Activated CD4-positive, alpha-beta T cell treated with anti-CD3 and anti-CD28 coated beads, Interleukin-2, amount 50 U/mL, for 16 hours (primary cell): ENCODE measurements at regions not wholly inside any gene's neighbourhood (a gene's known extent, or its start where the extent isn't known, plus 50 kb on each side); places are given as distances from the start of the nearest gene placed in this dataset.
"Not testable (repeated sequence)": the region's sequence is repeated elsewhere in the genome, so short reads cannot be mapped to it uniquely, and the experiment has no call there.

Experiments
- DNase-seq: peaks from one replicate; pipeline ENCODE4 v3.0.0-alpha.2; 2020

DNA sequence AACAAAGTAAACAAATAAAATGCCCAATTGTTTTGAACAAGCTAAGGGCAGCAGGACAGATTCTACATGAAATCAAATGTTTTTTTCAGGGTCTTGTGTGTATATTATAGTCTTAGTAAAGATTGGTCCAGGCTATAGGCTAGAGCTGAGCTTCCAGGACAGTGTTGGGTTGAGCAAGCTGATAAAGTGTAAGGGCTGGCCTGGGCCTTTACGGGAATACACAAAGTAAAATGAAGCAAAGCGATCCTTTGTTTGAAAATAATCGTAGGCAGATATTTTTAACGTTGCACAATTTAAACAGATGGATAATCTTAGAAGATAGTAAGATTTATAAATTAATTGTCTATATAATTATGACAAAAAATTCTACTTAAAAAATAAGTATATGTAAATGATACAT, 1204.6 kb downstream of the OTOL1 start:
- no peak for DNase-seq

DNA sequence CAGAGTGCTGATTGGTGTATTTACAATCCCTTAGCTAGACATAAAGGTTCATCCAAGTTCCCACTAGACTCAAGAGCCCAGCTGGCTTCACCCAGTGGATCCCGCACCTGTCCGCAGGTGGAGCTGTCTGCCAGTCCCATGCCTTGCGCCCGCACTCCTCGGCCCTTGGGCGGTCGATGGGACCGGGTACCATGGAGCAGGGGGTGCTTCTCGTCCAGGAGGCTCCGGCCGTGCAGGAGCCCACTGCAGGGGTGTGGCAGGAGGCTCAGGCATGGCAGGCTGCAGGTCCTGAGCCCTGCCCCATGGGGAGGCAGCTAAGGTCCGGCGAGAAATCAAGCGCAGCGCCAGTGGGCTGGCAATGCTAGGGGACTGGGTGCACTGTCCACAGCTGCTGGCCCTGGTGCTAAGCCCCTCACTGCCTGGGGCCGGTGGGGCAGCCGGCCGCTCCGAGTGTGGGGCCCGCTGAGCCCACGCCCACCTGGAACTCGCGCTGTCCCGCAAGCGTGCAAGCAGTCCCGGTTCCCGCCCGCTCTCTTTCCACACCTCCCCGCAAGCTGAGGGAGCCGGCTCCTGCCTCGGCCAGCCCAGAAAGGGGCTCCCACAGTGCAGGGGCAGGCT, 1206.3 kb downstream of the OTOL1 start:
- no peak for DNase-seq

GRCh38 chr3:162704238-162704637, 1207.6 kb downstream of the OTOL1 start:
- no peak for DNase-seq

DNA sequence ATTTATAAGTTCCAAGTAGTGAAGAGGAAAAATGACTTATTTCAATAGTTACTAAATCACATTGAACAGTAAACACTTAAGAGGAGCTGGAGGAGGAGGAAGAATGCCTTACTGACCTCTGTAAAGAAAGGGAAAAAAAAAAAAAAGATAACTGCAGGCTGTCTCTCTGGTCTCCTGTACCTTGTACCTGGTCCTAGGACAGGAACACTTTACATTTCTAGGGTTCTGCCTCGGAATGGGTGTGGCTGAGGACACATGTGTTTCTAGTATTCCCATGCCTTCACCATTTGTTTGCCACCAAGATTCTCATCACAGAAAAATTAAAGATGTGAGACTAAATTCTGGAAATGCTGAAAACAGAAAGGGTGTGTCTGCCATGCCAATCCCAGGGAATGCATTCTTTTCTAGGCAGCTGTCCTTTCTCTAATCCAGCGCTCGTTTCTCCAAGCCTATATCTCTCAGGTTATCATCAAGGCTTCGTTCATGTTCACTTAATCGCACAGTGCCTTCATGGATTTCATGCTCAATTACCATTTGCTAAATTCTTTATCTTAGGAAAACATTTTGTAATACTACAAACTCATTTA, 1208.3 kb downstream of the OTOL1 start:
- DNase-seq = no peak

DNA sequence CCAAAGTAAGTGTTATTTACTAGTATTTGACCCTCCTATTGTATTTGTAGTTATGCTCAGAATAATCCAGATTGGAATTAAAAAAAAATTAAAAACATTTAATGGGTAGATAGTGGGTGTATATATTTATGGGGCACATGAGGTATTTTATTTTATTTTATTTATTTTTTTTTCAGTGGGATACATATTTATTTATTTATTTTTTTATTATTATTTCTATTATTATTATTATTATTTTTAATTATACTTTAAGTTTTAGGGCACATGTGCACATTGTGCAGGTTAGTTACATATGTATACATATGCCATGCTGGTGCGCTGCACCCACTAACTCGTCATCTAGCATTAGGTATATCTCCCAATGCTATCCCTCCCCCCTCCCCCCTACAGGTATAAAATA, 1211.8 kb downstream of the OTOL1 start:
- DNase-seq = not testable (repeated sequence)

GRCh38 chr3:162708942-162709706, 1212.5 kb downstream of the OTOL1 start:
- not testable (repeated sequence) for DNase-seq

DNA sequence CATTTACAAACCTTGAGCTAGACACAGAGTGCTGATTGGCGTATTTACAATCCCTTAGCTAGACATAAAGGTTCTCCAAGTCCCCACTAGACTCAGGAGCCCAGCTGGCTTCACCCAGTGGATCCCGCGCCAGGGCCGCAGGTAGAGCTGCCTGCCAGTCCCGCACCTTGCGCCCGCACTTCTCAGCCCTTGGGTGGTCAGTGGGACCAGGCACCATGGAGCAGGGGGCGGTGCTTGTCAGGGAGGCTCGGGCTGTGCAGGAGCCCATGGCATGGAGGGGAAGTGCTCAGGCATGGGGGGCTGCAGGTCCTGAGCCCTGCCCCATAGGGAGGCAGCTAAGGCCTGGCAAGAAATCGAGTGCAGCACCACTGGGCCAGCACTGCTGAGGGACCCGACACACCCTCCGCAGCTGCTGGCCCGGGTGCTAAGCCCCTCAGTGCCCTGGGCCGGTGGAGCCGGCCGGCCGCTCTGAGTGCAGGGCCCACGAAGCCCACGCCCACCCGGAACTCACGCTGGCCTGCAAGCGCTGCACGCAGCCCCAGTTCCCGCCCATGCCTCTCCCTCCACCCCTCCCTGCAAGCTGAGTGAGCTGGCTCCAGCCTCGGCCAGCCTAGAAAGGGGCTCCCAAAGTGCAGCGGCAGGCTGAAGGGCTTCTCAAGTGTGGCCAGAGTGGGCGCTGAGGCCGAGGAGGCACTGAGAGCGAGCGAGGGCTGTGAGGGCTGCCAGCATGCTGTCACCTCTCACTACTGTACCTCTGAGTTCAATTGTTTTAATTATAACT, 1213.9 kb downstream of the OTOL1 start:
- DNase-seq = no peak

GRCh38 chr3:162717074-162717473, 1220.5 kb downstream of the OTOL1 start:
- DNase-seq = not testable (repeated sequence)

DNA sequence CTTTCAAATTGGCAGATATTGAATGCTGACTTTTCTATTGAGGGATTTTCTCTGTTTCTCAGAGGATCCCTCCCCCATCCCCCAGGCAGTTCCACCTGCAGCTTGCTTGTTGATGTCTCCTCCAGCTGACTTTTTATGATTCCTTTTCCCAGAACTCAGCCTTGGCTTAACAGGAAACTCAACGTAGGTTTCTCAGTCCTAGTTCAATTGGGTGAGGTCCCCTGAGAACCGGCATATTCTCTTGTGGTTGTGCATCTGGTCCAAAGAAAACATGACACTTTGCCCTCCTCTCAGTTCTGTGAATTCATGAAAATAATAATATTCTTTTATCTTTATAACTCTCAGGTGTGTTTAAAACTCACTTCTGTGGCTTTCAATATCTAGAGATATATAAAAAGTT, 1222.1 kb downstream of the OTOL1 start:
- DNase-seq = no peak

DNA sequence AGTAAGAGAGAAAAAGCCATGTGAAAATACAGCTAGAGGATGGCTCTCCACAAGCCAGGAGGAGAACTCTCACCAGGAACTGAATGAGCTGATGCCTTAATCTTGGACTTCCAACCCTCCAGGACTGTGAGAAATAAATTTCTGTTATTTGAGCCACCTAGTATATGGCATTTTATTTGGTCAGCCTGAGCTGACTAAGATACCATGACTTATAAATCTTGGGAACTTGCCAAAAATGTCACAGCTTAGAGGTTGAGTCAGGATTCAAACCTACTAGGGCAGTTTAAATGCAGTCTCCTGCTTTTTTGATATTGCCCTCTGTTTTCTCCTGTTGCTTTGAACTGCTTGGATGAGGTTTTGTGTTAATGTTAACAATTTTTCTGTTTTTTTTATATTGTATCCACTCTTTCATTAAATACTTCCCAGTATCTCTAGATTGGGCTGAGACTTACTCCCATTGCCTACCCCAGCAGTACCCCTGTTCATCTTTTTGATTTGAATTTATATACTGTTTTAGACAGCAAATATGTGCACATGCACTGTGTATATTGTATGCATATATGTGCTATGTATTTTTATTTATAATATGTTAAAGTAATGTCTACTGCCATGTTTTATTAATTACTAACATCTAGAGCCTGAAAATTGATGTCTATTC, 1223.2 kb downstream of the OTOL1 start:
- DNase-seq = no peak

DNA sequence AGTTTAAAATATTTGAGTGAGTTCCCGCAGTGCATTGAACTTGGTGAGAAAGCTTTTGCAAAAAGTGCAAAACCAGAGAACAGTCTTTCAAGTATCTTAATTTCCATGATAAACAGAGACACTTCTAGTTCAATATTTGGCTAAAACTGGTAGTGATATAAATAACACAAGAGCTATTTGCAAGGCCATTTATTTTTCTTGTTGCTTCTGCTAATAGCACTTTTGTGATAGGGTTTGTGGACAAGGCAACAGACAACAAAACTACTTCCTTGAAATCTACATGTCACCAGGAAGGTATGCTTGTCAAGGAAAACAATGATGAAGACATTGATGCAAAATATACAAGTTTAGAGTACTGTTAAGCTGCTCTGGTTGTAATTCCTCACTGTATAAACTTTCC, 1225.1 kb downstream of the OTOL1 start:
- no peak for DNase-seq

DNA sequence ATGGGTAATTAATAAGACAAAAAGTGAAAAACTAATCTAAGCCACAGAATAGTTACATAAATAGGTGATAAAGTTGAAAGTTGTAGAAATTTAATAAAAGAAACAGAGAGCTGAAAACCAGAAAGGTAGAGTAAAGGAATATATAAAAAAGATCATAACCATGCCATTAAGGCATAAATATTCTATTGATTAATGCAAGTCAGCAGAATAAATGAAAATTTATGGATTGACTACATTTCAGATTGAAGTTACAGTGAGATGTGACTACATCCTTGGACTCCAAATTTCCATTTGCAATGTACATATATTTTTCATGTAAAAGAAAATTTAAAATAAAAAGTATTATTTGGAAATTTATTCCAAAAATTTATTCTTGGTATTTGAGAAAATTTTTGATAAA, 1225.7 kb downstream of the OTOL1 start:
- no peak for DNase-seq

DNA sequence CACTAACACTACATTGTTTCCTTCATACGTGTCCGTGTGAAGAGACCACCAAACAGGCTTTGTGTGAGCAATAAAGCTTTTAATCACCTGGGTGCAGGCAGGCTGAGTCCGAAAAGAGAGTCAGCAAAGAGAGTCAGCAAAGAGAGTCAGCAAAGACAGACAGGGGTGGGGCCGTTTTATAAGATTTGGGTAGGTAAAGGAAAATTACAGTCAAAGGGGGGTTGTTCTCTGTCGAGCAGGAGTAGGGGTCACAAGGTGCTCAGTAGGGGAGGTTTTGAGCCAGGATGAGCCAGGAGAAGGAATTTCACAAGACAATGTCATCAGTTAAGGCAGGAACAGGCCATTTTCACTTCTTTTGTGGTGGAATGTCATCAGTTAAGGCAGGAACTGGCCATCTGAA, 1226.2 kb downstream of the OTOL1 start:
- DNase-seq = not testable (repeated sequence)

DNA sequence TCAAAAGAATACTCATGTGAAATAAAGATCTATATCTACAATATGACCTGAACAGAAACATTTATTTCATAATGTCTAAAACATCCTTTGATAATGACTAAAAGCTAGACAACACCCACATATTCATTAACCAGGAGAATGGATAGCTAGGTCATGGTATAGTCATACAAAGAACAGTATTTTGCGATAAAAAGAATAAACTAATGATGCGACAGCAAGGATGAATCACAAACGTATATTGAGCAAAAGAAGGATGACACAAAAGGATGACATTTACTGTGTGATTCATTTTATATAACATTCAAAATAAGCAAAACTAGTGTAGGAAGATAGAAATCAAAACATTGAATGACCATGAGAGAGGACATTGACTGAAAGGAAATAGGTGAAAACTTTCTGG, 1233.1 kb downstream of the OTOL1 start:
- DNase-seq = no peak

- not testable (repeated sequence) for DNase-seq
Measured at GRCh38 chr3:162731961-162732360, 1235.4 kb downstream of the OTOL1 start.

DNA sequence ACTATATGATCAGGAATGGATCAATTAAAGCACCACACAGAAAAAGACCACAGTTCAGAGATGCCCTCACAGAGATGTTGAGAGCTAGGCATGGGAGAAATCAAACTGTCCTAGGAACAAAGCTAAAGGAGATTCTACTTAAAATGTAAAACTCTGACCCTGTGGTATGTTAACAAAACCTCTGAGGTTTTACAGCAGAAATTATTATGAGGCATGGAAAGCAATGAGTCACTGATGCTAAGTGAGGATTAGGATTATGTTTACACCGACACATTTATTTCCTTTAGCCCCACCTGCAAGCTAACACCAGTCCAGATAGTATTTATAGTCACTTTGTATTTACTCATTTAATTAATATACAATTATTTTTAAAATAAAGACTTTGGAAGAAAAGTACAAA, 1242.2 kb downstream of the OTOL1 start:
- DNase-seq = no peak

- DNase-seq = no peak
Measured at GRCh38 chr3:162740941-162741596, 1244.5 kb downstream of the OTOL1 start.

- DNase-seq = no peak
Measured at GRCh38 chr3:162742159-162742717, 1245.6 kb downstream of the OTOL1 start.

GRCh38 chr3:162743091-162743490, 1246.5 kb downstream of the OTOL1 start:
- DNase-seq = no peak

DNA sequence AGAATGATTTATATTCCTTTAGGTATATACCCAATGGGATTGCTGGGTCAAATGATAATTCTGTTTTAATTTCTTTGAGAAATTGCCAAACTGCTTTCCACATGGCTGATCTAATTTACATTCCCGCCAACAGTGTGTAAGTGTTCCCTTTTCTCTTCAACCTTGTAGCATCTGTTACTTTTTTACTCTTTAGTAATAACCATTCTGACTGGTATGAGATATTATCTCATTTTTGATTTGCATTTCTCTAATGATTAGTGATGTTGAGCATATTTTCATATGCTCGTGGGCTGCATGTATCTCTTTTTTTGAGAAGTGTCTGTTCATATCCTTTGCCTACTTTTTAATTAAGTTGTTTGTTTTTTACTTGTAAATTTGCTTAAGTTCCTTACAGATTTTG, 1264.2 kb downstream of the OTOL1 start:
- no peak for DNase-seq

- no peak for DNase-seq
Measured at GRCh38 chr3:162764051-162764807, 1267.6 kb downstream of the OTOL1 start.

DNA sequence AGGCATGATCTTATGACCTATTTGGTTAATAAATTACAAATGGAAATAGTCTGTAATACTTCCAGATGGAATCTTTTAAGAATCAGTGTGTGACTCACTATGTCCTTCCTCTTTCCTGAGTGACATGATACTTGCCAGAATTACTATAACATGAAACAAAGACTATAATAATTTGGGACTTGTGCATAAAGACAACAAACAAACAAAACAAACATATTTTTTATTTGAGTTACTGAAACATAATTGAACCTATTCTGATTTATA, 1268.1 kb downstream of the OTOL1 start:
- no peak for DNase-seq
